NCI-H2107 treated with DMSO at 0.1 percent for 48 hours (cell line): ENCODE measurements at regions not wholly inside any gene's neighbourhood (a gene's known extent, or its start where the extent isn't known, plus 50 kb on each side); places are given as distances from the start of the nearest gene placed in this dataset.
A peak's percentile ranks its signal among the peaks of the same experiment; 100 is the strongest.

Experiments
- DNase-seq: peaks from one replicate; lab custom pipeline; 2025; ENCODE audit not compliant: unreplicated experiment; lab: John Stamatoyannopoulos, UW

DNA sequence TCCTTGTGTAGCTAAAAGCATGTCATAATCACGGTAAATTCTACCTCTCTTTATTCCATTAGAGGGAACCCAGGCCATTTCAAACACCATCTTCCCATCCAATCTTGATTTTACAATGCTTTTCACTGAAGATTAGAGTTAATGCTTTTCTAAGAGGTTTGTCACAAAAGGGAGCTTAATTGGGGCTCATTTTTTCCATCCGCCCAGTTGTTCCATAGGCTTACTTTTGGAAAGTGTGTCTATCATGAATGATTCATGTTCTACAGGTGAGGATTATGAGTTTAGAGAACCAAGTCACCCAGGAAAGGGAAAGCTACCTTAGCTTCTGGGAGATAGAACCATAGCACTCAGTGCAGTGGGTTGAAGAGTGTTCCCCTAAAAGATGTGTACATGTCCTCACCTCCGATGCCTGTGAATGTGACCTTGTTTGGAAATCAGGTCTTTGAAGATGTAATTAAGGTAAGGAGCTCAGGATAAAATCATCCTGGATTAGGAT, 286.9 kb upstream of the RUNX1 start:
- no peak for DNase-seq

- DNase-seq: no peak
These were observed 284.9 kb upstream of the RUNX1 start for GRCh38 chr21:35333831-35334618.

DNA sequence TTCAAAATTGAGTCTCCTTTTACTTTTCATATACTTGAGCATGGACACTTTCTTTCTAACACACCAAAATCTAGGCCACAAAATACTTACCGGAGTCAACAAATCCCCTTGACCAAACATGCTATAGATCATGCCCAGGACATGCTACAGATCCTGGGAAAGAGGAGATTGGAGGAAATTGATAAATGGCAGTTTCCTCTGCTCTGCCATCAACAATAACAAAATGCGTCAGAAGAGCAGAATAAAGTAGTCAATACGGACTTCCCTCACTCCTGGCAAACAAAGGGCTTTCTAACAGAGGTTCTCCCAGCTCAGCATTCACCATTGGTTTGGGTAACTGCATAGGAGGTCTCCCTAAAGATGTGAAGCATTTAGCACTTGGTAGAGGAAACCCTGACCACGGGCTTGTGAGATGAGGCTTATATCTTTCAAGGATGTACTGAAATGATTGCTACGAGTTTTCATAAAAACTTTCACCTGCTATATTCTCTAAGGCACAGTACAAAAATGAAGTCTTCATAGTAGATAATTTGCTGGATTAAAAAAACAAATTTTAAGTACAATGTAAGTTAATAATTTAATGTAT, 283.8 kb upstream of the RUNX1 start:
- no peak for DNase-seq

DNA sequence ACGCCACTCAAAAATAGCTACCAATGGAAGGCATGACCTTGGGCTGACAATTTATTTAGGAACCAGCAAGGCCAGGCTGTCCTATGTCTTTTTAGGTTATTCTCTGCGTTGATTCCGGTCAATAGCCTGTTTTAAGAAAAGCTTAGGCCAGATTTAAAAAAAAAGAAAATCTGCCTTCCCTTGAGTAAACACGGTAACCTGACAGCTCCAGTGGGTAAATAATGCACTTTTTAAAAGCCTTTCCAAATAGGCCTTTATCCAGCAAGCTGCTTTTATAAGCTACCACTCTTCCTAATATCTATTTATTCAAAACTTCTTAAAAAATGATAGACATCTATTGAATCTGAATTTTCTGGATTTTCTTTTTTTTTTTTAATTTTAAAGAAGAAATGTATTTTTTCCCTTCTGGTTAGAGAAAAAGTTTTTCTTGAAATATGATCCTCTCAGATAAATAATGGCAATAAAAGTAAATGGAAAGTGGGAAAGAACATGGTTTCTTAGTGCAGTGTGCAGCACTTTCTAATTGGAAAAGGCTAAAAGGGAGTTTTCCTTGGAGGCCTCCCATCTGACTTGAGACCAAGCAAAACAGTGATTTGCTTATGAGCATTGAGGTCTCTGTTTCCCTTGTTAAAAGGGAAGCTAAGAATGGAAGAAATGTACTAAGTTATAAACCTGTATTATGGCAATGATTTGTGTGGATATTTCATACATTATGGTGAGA, 281.0 kb upstream of the RUNX1 start:
- DNase-seq: no peak

DNA sequence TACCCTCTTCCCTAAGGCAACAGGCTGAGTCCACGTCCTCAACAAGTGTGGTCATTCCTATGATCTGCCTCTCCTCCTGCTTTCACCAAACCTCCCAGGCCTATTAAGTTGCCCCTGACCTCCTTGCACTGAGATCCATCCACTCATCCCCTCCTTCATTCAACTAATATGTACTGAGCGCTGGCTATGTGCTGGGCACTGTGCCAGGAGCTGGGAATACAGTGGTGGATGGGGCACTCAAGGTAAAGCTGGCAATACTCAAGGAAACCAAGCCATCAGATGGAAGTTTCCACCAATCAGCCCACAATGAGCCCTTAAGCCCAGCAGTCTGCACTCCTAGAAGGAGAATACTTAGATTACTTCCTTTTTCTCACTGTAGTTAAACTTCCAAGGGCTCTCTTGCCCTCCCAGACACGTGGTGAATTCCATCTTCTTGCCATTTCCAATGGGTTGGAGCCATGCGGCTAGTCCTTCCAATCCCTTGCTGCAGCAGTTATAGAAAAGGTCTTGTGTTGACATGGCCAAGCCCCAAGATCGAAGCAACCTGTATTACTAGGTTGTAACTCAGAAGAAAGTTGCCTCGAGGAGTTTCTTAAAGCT, 279.9 kb upstream of the RUNX1 start:
- no peak for DNase-seq

DNA sequence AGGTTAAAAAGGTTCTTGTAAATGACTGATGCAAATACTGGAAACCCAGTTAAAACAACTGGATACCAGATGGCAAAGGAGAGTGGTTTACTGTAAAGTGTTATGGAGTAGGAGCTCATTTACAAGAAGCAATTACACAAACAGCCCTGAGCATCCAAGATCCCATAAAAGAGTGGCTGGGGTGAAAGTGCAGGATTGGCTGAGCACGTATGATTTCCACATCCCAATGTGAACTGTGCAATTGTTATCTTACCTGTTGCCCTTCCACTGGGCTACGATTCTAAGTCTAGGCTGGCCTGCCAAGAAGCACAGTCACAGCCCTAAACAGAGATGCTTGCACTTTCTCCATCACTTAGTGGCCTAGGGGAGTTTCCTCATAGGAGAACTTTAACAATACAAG, 277.6 kb upstream of the RUNX1 start:
- peak; percentile 57 for DNase-seq

- DNase-seq: no peak
These were observed 276.9 kb upstream of the RUNX1 start for GRCh38 chr21:35325953-35326352.

- no peak for DNase-seq
These were observed 275.5 kb upstream of the RUNX1 start for GRCh38 chr21:35324372-35325220.

DNA sequence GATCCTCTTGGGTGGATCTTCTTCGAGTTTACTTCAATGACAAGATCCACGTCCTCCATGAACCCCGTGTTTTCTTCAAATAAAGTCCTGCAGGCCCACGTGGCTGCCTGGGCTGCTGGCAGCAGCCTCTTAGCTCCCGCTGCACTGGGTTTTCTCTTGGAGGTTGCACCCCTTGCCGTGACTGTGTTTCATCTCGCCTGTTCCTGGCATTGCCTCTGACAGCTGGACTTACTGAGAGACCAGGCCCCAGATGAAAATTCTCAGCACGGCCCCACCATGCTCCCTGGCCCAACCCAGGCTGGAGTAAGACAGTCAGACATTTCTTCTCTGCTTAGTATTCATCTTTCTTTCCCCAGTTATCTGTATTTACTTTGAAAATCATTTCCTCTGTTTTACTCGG, 274.8 kb upstream of the RUNX1 start:
- no peak for DNase-seq

- no peak for DNase-seq
These were observed 272.5 kb upstream of the RUNX1 start for GRCh38 chr21:35321322-35322200.

DNA sequence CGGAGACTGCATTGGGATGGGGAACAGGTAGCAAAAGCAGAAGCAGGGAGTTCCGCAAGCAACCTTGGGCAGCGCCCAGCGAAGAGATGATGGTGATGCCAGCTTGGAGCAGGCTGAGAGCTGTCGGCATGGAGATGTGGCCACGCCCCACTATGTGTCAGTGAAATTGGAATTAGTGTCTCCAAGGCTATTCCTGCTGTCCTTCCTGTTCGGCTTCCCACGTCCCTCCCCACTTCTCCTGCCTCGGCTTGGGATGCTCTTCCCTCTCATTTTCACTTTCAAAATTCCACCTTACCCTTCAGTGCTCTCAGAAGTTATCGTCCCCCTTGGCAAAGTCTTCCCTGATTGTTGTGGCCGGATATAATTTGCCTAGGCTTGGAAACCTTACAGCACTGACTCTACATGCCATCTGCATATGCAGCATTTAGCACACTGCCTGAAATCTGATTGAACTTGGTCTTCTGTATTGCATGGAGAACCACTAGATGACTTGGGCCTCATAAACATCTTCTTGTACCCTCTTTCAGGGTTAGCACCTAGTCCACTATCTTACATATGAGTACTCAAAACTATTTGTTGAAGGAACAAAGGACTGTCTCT, 270.7 kb upstream of the RUNX1 start:
- DNase-seq: no peak

DNA sequence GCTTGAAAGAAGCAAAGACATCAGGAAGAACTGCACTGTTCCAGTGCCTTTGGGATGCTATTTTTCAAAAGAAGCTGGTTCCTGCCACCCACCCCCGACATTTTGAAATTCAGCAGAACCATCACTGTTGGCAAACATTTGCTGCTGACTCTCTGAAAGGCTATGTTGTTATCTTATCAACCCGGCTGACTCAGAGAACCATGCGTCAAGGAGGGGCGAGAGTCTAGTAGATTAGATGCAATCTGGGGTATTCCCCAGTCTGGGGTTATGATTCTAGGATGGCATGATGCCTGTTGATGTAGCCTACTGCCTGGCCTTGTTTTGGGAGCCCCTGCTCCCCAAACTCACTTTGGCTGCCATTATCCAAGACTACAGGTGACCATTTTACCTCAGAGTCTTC, 267.8 kb upstream of the RUNX1 start:
- DNase-seq: no peak

- no peak for DNase-seq
These were observed 267.4 kb upstream of the RUNX1 start for GRCh38 chr21:35316456-35316855.

DNA sequence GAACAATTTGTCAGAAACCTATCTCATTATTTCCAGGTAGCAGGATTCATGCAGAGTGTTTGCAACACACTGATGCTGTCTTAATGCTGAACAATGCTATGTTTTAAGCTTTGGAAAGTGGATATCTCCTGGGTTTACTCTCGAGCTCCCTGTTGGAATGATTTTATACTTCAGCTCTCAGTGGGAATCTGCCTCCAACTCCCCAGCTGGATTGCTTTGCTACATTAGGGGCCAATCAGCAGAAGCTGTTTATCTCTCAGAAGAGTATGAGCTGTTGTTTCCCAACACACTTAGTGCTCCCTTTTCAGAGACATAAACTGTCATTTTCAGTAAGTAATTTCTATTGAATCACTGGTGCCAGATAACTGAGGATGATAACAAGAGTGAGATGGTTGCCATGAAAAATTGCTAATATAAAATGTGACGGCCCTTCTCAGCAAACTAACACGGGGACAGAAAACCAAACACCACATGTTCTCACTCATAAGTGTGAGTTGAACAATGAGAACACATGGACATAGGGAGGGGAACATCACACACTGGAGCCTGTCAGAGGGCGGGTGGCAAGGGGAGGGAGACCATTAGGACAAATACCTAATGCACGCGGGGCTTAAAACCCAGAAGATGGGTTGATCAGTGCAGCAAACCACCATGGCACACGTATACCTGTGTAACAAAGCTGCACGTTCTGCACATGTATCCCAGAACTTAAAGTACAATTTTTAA, 265.9 kb upstream of the RUNX1 start:
- no peak for DNase-seq

DNA sequence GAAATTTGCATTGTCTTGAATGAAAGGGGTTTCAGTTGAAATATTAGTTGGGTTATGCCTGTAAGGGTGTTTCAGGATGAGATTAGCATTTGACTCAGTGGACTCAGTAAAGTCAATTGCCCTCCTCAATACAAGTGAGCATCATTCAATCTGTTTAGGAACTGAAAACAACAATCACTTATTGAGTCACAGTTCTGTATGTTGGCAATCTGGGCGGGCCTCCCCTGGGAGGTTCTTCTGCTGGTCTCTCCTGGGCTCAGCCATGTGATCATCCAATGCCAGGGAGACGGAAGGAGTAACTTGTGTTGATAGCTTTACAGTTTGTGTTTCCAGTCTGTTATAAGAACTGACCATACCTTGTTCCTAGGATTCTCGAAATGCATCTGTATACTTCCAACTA, 262.9 kb upstream of the RUNX1 start:
- no peak for DNase-seq

GRCh38 chr21:35309316-35309715, 260.2 kb upstream of the RUNX1 start:
- no peak for DNase-seq

GRCh38 chr21:35303085-35303484, 254.0 kb upstream of the RUNX1 start:
- no peak for DNase-seq

DNA sequence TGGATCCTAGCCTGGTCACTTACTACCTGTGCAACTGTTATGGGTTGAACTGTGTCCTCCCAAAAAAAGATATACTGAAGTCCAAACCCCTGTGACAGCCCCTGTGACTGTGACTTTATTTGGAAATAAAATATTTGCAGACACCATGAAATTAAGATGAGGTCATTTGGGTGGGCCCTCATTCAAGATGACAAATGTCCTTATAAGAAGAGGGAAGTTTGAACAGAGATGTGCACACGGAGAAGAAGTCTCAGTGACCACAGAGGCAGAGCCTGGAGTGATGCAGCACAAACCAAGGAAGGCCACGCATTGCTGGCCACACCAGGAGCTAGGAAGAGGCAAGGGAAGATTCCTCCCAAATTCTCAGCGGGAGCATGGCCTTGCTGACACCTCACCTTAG, 249.7 kb upstream of the RUNX1 start:
- no peak for DNase-seq

GRCh38 chr21:35297665-35298064, 248.6 kb upstream of the RUNX1 start:
- no peak for DNase-seq
